ENCODE measurements at regions not wholly inside any gene's neighbourhood (a gene's known extent, or its start where the extent isn't known, plus 50 kb on each side); places are given as distances from the start of the nearest gene placed in this dataset.
"Not testable (repeated sequence)": the region's sequence is repeated elsewhere in the genome, so short reads cannot be mapped to it uniquely, and the experiment has no call there.

GRCh38 chr1:117314951-117315350, 52.3 kb upstream of the MAN1A2 start:
- not testable (repeated sequence) for DNase-seq (ENCODE audit: extremely low spot score, insufficient read length, low read depth); FAIRE-seq

- DNase-seq (ENCODE audit: extremely low spot score, insufficient read length, low read depth) (no peak), FAIRE-seq (no peak)
These were observed 53.7 kb upstream of the MAN1A2 start for GRCh38 chr1:117313555-117313954.

DNA sequence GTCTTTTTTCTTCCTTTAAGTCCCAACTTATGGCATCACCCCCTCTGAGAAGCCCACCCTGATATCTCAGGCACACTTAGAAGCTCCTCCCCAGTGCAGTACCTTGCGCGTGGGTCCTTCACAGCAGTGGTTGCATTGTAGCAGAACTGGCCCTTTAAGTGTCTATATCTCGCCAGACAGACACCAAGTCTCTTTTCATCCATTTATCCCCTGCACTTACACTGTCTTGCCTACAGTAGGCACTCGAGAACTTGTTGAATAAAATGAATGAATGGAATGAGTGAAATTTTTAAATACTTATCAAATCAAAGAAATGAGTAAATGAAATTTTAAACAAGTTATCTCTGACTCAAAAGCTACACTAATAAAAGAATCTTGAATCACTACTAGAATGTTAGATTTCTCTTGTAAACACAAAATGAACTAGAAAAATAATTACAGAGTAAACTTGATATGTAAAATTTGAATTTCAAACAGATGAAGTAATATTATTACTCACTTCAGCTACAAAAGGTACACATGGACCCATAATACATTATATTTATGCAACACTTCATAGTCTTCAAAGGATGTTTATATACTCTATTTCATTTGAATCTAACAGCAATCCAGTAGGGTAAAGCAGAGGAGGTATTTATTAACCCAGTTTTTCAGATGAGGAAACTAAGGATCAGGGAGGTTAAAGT, 54.7 kb upstream of the MAN1A2 start:
- no peak for DNase-seq (ENCODE audit: extremely low spot score, insufficient read length, low read depth)
- no peak for FAIRE-seq

DNA sequence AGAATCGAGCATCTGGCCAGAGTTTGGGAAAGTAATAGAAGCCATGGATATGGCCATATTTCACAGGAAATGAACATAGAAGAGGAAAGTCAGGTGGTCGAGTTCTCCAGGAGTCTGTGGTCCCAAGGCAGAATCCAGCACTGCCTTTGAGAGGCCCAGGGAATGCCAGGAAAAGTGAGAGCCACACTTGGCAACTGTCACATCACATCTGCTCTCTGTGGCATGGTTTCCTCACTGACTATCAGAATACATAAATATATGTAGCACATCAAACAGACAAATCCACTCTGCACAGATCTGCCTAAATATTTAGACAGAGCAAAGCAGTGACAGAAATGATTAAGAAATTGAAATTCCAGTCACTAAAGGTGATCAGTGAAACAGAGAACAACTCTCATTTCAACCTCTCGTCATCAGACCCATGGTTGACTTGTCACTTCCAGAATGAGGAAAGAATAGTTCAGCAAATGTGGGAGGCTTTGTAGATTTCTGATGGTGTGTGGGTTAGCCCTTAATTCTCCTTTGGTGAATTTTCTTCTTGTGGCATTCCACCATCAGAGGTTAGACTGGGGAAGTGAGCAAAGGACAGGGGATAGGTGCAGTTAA, 58.8 kb upstream of the MAN1A2 start:
- DNase-seq (ENCODE audit: extremely low spot score, insufficient read length, low read depth) (no peak), FAIRE-seq (no peak)

- FAIRE-seq, result no peak
- DNase-seq (ENCODE audit: extremely low spot score, insufficient read length, low read depth), result no peak
These were observed 65.3 kb upstream of the MAN1A2 start for GRCh38 chr1:117301901-117302300.

DNA sequence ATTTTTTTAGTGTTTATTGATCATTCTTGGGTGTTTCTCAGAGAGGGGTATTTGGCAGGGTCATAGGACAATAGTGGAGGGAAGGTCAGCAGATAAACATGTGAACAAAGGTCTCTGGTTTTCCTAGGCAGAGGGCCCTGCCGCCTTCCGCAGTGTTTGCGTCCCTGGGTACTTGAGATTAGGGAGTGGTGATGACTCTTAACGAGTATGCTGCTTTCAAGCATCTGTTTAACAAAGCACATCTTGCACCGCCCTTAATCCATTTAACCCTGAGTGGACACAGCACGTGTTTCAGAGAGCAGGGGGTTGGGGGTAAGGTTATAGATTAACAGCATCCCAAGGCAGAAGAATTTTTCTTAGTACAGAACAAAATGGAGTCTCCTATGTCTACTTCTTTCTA, 67.1 kb upstream of the MAN1A2 start:
- not testable (repeated sequence) for FAIRE-seq; DNase-seq (ENCODE audit: extremely low spot score, insufficient read length, low read depth)

GRCh38 chr1:117295001-117295400, 72.2 kb upstream of the MAN1A2 start:
- FAIRE-seq (no peak), DNase-seq (ENCODE audit: extremely low spot score, insufficient read length, low read depth) (no peak)

- FAIRE-seq (no peak), DNase-seq (ENCODE audit: extremely low spot score, insufficient read length, low read depth) (no peak)
These were observed 76.4 kb upstream of the MAN1A2 start for GRCh38 chr1:117290890-117291289.

DNA sequence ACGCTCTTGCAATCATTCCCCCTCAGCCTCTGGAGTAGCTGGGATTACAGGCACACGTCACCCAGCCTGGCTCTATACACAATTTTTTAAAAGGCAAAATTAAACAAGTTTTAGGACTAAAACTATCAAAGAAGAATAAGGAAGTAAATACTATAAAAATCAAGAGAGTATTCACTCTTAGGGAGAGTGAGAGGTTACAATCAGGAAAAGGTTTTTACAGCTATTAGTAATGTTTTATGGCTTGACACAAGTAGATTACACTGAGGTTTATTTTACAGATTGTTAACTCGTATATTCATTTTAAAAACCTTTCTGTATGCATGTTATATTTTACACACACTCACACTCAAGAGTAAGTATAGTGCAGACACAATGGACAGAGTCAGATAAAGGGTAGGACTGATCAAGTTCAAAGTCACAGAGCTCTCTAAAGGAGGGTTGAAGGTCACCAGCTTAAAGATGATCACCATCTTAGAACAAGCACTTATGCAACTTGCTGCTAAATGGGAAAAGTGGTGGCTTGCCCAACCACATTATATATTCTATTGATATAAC, 77.9 kb upstream of the MAN1A2 start:
- no peak for FAIRE-seq

GRCh38 chr1:117286562-117286961, 75.8 kb upstream of the VTCN1 start:
- FAIRE-seq (no peak), DNase-seq (ENCODE audit: extremely low spot score, insufficient read length, low read depth) (no peak)

More for the DNA sequence above, 77.9 kb upstream of the MAN1A2 start:
- DNase-seq (ENCODE audit: extremely low spot score, insufficient read length, low read depth), result no peak

DNA sequence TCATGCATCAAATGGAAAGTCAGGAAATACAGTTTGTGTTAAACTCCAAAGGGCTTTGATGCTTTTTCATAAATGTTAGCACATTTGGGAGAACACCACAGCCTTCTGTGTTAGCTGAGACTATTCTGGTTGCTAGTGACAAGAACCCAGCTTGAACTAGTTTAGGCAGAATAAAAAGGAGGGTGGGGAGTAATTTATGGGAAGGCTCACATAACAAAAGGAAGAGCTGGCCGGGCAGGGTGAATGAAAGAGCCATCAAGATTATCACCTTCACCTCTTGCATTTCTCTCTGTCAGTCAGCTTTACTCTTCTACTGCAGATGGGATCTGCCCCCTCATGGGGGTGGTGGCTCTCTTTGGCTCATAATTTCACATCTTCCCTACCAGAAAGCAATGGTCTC, 75.4 kb upstream of the VTCN1 start:
- DNase-seq (ENCODE audit: extremely low spot score, insufficient read length, low read depth), result no peak
- no peak for FAIRE-seq

- FAIRE-seq, result peak; percentile 18
- no peak for DNase-seq (ENCODE audit: extremely low spot score, insufficient read length, low read depth)
These were observed 73.9 kb upstream of the VTCN1 start for GRCh38 chr1:117284399-117285215.

DNA sequence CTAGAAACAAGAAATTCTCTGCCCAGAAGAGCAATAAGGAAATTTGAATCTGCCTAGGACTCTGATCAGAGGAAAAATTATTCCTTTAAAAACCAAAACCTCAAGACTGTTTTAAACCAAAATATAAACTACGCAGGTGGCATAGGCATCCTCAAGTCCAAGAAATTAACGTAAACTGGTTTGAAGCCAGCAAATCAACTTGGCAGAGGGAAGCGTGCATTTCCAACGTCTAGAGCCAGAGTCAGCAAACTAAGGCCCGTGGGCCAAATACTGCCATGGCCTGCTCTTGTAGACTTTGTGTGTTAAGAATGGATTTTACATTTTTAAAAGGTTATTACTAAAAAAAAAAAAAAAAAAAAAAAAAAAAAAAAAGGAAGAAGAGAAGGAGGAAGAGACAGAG, 67.8 kb upstream of the VTCN1 start:
- FAIRE-seq, result no peak

GRCh38 chr1:117275055-117275454, 64.3 kb upstream of the VTCN1 start:
- no peak for FAIRE-seq
- DNase-seq (ENCODE audit: extremely low spot score, insufficient read length, low read depth), result no peak

More for the DNA sequence above, 67.8 kb upstream of the VTCN1 start:
- no peak for DNase-seq (ENCODE audit: extremely low spot score, insufficient read length, low read depth)

GRCh38 chr1:117271959-117272358, 61.2 kb upstream of the VTCN1 start:
- DNase-seq (ENCODE audit: extremely low spot score, insufficient read length, low read depth), result no peak
- FAIRE-seq, result no peak

- no peak for DNase-seq (ENCODE audit: extremely low spot score, insufficient read length, low read depth)
- FAIRE-seq, result no peak
These were observed 60.4 kb upstream of the VTCN1 start for GRCh38 chr1:117271129-117271528.

DNA sequence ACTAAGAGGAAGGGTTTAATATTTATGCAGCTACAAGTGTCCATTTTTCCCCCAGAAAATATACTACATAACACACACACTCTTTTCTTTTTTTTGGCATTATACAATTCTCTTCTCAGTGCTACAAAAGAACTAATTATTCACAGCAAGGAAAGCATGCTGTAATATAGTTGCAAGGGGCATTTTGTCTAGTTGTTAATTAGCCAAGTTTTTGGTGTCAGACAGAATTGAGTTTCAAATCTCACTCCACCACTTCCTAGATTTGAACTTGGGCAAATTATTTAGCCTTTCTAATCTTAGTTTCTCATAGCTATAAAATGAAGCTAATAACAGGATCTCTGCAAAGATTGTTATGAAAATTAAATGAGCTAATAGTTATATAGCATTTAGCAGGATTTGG, 60.0 kb upstream of the VTCN1 start:
- no peak for FAIRE-seq
- no peak for DNase-seq (ENCODE audit: extremely low spot score, insufficient read length, low read depth)

DNA sequence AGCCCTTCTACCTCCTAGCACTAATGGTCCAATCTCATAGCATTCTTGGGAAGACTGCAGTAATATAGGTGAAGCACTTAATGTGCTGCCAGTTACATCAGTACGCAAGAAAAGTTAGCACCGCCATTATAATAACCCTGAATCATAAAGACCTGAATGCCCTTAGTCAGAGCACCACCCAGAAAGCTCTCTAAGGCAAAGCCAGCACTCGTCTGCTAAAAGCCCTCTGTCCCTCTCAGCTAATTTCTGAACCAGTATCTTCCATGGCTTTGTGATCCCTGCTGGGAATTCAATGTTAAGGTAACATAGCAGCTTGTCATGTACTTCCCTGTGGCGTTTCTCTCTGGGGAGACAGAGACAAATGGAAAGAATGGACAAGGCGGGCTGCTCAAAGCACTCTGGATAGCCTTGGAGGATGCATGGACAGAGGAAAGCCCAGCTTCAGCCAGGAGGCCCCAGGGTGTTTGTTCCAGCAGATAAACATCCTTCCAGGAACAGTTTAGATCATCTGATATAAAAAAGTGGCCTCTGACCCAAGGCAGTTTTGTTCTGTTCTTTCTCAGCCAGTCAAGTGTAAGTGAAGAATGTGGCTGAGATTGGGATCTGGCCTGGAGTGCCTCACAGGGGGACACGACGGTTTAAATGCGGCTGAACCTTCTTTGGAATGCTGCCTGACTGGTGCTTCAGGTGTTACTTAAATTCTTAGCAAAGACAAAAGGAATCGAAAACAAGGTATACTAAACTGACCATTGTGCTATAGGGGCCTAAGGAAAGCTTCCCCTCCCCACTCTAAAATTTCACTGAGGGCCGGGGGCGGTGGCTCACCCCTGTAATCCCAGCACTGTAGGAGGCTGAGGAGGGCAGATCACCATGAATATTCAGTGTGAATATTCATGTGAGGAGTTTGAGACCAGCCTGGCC, 58.1 kb upstream of the VTCN1 start:
- FAIRE-seq, result no peak
- no peak for DNase-seq (ENCODE audit: extremely low spot score, insufficient read length, low read depth)

GRCh38 chr1:117267232-117267774, 56.6 kb upstream of the VTCN1 start:
- FAIRE-seq, result no peak
- DNase-seq (ENCODE audit: extremely low spot score, insufficient read length, low read depth), result no peak

Measured in GM18507 (cell line).